ENCODE measurements at regions not wholly inside any gene's neighbourhood (a gene's known extent, or its start where the extent isn't known, plus 50 kb on each side); places are given as distances from the start of the nearest gene placed in this dataset.
"Not testable (repeated sequence)": the region's sequence is repeated elsewhere in the genome, so short reads cannot be mapped to it uniquely, and the experiment has no call there.

GRCh38 chr12:11540156-11540555 is 109.3 kb upstream of the ETV6 start:
- FAIRE-seq, result no peak
- no peak for DNase-seq (ENCODE audit: insufficient read length)
- TF ChIP-seq POLR2A (IDR thresholded peaks at IDR 0.05; ENCODE audit: low read depth, low read length), result no peak
- TF ChIP-seq POLR2AphosphoS5 (IDR thresholded peaks at IDR 0.05; ENCODE audit: low read depth, low read length), result no peak
- no peak for TF ChIP-seq TAF1 (IDR thresholded peaks at IDR 0.05; ENCODE audit: borderline replicate concordance, low read depth, low read length)

GRCh38 chr12:11540615-11541310 is 108.7 kb upstream of the ETV6 start:
- DNase-seq (ENCODE audit: insufficient read length), result no peak
- FAIRE-seq, result no peak
- TF ChIP-seq POLR2AphosphoS5 (IDR thresholded peaks at IDR 0.05; ENCODE audit: low read depth, low read length), result no peak
- no peak for TF ChIP-seq POLR2A (IDR thresholded peaks at IDR 0.05; ENCODE audit: low read depth, low read length)
- TF ChIP-seq TAF1 (IDR thresholded peaks at IDR 0.05; ENCODE audit: borderline replicate concordance, low read depth, low read length), result no peak

GRCh38 chr12:11542599-11542998 is 106.9 kb upstream of the ETV6 start:
- FAIRE-seq, result no peak

GRCh38 chr12:11543457-11544158 is 105.9 kb upstream of the ETV6 start:
- TF ChIP-seq POLR2AphosphoS5 (IDR thresholded peaks at IDR 0.05; ENCODE audit: low read depth, low read length), result no peak
- no peak for TF ChIP-seq POLR2A (IDR thresholded peaks at IDR 0.05; ENCODE audit: low read depth, low read length)
- TF ChIP-seq TAF1 (IDR thresholded peaks at IDR 0.05; ENCODE audit: borderline replicate concordance, low read depth, low read length), result no peak
- DNase-seq (ENCODE audit: insufficient read length), result no peak
- FAIRE-seq, result no peak

More at GRCh38 chr12:11542599-11542998, 106.9 kb upstream of the ETV6 start:
- DNase-seq (ENCODE audit: insufficient read length), result no peak
- no peak for TF ChIP-seq POLR2A (IDR thresholded peaks at IDR 0.05; ENCODE audit: low read depth, low read length)
- no peak for TF ChIP-seq TAF1 (IDR thresholded peaks at IDR 0.05; ENCODE audit: borderline replicate concordance, low read depth, low read length)
- no peak for TF ChIP-seq POLR2AphosphoS5 (IDR thresholded peaks at IDR 0.05; ENCODE audit: low read depth, low read length)

GRCh38 chr12:11545484-11546330 is 103.8 kb upstream of the ETV6 start:
- TF ChIP-seq POLR2A (IDR thresholded peaks at IDR 0.05; ENCODE audit: low read depth, low read length) (peak; percentile 66), TAF1 (IDR thresholded peaks at IDR 0.05; ENCODE audit: borderline replicate concordance, low read depth, low read length) (no peak), POLR2AphosphoS5 (IDR thresholded peaks at IDR 0.05; ENCODE audit: low read depth, low read length) (peak; percentile 44; the same call in 1 of the 2 replicates)
- DNase-seq (ENCODE audit: insufficient read length) (peak; percentile 34), FAIRE-seq (peak; percentile 87)

GRCh38 chr12:11546582-11547270 is 102.7 kb upstream of the ETV6 start:
- not testable (repeated sequence) for FAIRE-seq; DNase-seq (ENCODE audit: insufficient read length)

DNA sequence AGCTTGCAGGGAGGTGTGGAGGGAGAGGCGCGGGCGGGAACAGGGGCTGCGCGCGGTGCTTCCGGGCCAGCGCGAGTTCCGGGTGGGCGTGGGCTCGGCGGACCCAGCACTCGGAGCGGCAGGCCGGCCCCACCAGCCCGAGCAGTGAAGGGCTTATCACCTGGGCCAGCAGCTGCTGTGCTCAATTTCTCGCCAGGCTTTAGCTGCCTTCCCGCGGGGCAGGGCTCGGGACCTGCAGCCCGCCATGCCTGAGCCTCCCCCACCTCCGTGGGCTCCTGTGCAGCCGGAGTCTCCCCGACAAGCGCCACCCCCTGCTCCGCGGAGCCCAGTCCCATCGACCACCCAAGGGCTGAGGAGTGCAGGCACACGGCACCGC is 102.2 kb upstream of the ETV6 start:
- DNase-seq (ENCODE audit: insufficient read length); FAIRE-seq: not testable (repeated sequence)

GRCh38 chr12:11549119-11549518 is 100.4 kb upstream of the ETV6 start:
- DNase-seq (ENCODE audit: insufficient read length) (no peak), FAIRE-seq (no peak)
- TF ChIP-seq TAF1 (IDR thresholded peaks at IDR 0.05; ENCODE audit: borderline replicate concordance, low read depth, low read length) (no peak), POLR2A (IDR thresholded peaks at IDR 0.05; ENCODE audit: low read depth, low read length) (no peak), POLR2AphosphoS5 (IDR thresholded peaks at IDR 0.05; ENCODE audit: low read depth, low read length) (no peak)

GRCh38 chr12:11553871-11554533 is 95.5 kb upstream of the ETV6 start:
- DNase-seq (ENCODE audit: insufficient read length) (peak; percentile 38), FAIRE-seq (peak; percentile 83)
- TF ChIP-seq POLR2A (IDR thresholded peaks at IDR 0.05; ENCODE audit: low read depth, low read length) (no peak), POLR2AphosphoS5 (IDR thresholded peaks at IDR 0.05; ENCODE audit: low read depth, low read length) (no peak), TAF1 (IDR thresholded peaks at IDR 0.05; ENCODE audit: borderline replicate concordance, low read depth, low read length) (no peak)

DNA sequence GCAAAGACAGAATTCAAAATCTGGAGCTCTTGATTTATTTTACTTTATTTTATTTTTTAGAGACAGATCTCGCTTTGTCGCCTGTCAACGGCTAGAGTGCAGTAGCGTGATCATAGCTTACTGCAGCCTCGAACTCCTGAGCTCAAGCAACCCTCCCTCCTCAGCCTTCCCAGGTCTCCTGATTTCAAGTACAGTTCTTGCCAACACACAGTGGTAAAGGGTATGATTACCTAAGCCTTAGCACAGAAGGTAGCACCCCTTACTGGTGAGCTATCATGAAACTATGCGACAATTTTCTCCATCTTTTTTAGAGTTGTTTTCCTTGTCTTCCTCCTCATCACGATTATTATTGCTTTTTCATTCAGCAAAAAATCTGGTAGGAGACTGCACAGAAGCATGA is 94.3 kb upstream of the ETV6 start:
- DNase-seq (ENCODE audit: insufficient read length) (no peak), FAIRE-seq (peak; percentile 24)
- no peak for TF ChIP-seq POLR2AphosphoS5 (IDR thresholded peaks at IDR 0.05; ENCODE audit: low read depth, low read length)
- TF ChIP-seq POLR2A (IDR thresholded peaks at IDR 0.05; ENCODE audit: low read depth, low read length), result no peak
- no peak for TF ChIP-seq TAF1 (IDR thresholded peaks at IDR 0.05; ENCODE audit: borderline replicate concordance, low read depth, low read length)
